ENCODE measurements at regions not wholly inside any gene's neighbourhood (a gene's known extent, or its start where the extent isn't known, plus 50 kb on each side); places are given as distances from the start of the nearest gene placed in this dataset.

DNA sequence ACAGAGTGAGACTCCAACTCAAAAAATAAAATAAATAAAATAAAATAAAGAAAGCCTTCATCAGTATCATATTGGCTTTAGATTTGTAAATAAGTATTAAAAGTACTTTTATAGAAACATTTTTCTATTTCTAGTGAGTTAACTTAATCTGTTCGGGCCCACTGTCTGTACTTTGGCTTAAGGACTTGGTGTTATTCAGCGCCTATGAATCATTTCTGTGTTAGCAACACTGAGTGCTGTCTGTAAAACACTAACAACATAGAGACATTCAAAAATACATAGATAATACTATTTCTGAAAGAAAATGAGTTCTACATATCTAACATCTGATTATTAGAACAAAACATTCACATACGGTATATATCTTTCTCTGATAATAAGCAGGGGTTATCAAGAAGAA lies 221.5 kb upstream of the CDH19 start:
- no peak for DNase-seq

DNA sequence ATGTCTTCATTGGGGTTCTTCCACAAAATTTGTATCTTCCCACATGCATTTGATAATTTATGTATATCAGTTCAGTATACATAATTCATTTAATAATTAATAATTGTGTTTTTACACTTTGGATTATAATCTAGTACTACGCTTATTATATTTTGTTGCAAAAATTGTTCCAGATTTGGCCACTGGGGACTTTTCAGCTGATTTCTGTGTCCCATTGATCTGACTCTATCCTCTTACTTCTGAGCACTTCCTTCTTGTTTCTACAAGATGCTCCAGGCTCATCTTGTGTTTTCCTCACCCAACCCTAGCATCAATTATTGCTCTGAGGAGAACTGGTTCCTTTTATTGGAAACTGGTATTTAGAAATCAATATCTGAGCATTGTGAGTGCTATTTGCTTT lies 215.3 kb upstream of the CDH19 start:
- no peak for DNase-seq

DNA sequence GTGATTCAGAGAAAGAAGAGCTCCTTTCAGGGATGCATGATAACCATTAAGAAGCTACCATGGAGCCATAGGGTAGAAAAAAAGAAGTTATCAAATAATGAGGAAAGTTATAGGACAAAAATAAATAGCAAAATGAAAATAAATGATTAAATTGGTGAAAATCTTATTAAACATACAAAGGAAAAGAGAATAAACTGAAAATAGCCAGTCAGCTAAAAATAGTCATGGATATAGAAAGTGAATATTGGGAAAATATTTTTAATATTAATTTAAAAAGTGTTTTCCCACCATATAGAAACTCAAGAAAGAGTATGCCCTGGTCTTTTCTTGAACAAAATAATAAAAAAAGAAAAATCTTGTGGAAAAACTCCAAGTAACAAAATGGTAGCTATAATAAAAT lies 209.2 kb upstream of the CDH19 start:
- DNase-seq, result no peak

DNA sequence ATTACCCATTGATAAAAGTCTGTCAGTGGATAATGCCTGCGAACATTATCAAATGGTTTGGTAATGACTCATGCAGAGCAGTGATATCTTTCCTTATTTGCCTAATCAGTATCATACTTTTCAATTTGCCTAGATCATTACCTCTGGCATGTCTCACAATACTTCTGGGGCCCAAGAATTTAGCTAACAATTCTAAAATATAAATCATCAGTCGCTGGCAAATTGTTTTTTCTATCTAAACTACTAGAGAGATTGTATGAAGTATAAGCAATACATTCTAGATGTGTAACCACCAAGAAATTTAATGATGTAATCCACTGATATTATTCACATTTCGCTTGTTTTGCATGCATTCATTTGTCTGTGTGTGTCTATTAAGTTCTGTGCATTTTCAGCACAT lies 191.2 kb upstream of the CDH19 start:
- DNase-seq, result no peak

DNA sequence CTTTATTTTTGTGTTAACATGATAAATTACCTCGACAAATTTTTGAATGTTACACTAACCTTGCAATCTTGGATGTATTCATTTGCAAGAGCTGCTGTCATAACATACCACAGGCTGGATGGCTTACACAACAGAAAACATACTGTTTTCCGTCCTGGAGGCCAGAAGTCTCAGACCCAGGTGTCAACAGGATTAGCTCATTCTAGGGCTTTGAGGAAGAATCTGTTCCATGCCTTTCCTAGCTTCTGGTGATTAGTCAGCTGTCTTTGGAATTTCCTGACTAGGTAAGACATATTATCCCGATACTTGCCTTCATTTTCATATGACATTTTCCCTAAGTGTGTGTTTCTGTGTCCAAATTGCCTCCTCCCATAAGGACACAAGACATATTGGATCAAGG lies 188.6 kb upstream of the CDH19 start:
- no peak for DNase-seq

DNA sequence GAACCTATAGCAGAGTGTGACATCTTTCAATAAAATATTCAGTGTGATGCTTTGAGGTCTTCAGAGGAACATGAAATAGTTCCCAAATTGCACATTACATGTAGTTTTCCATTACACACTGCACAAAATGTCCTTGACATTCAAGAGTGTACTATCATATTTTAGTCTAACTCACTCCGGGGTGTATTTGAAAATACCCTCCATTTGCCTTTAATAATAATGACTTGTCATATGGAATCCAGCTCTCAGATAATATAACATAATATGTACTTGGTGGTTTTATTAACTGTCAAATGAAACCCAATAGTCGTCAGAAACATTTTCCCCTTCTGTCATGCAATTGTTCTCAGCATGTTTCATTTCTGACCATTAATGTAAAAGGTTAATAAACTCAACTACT lies 176.7 kb upstream of the CDH19 start:
- no peak for DNase-seq

DNA sequence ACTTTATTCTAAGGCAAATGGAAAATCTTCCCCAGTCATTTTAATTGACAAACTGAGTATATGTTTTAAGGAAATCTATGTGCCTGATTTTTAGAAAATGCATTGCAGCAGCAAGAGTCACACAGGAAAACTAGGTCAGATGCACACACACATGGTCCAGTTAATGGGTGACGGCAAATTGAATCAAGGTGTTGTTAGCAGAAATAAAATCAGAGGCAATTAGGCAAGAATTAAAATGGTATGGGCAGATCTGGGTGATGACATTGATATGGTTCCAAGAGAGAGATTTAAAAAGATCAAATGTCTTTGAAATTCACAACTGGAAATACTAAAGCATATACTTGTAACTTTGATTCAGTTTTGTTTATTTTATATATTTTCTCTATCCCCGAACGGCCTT lies 174.2 kb upstream of the CDH19 start:
- no peak for DNase-seq

DNA sequence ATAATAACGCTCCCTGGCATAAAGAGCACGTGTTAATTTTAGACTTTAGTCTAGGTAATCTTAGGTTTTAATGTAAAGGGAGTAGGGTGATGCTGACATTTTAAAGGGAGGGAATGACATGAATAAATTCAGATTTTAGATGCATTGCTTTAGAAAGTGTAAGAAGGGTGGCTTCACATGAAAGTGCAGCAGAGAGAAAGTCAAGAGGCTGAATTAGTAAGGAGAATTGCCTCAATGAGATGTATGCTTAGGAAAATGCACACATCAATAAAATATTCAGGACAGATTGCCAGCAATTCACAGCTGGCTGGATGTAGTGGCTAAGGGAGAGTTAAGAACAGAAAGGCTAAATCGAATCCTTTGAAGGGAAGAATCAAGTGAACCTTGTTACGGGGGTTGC lies 165.5 kb upstream of the CDH19 start:
- no peak for DNase-seq

DNA sequence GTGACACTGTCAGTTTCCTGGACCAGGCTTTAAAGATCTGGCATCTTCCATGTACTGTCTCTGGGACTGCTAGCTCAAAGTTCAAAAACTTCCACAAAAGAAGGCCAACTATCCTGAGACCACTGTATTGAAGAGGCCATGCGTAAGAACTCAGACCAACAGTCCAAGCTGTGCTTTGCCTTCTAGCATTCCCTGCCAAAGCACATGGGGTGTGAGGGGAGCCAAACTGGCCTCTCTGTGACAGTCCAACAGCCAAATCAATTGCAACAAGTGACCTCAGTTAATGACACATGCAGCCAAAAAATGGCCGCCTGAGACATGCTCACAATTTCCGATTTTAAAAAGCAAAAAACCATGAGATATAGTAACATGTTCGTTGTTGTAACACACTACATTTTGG lies 160.3 kb upstream of the CDH19 start:
- DNase-seq, result no peak

DNA sequence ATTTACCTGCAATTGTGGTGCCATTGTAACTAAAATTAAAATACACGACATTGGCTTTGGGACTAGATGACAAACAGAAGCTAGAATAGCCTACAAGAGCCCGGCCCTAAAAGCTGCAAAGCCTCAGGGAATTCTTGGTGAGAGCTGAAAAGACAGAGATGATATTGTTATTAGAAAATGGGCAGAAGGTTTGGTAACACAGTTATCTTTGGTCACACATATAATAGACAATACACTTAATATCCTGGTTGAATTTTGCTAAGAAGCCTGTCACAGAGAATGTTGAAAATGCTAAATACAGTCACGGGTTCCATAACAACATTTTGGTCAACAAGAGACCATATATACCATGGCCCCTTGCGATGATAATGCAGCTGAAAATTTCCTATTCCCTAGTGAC lies 157.3 kb upstream of the CDH19 start:
- no peak for DNase-seq

DNA sequence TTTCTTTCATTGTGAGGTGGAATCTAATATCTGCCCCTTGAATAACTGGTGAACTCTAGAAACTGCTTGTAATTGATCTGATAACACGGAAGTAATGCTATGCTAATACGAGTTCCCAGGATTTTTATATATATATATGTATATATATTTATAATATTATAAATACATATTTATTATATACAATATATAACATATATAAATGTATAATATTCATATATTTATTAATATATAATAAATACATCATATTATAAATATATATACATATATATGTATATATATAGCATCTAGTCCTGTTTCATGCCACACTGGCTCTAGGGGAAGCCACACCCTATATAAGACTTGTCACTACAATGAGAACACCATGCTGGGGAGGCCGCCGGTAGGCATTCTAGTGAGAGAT lies 156.7 kb upstream of the CDH19 start:
- DNase-seq, result no peak

DNA sequence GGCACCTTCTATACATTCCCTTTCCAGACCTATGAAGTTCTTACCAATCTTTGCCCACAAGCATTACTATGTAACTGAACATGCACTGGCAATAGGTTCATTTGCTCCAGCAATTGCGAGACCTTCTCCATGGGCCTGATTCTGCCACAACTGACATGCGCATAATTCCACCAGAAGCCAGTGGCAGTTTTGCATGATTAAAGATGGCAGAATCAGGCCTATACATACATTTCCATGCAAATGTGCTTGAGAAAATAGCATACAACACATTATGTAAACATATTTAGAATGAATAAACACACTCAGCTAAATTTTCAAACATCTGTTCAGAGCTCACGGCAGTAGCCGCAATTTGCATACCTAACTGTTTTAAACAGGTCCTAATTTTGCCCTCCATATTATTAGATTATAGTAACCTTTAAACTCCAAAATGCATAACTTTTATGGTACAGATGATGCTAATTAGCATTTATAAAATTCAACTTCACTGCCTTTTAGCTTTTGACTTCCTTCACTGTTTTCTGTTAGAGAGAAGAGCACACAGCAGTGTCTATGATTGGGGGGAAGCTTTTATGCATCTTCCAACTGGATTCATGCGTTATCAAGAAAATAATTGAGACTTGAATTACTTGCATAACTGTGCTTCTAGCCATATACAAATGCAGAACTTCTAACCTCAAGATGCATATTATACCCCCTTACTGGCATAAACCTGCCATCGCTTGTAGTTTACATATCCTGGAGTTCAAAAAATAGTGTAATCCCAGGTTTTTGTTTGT lies 155.3 kb upstream of the CDH19 start:
- DNase-seq, result no peak

DNA sequence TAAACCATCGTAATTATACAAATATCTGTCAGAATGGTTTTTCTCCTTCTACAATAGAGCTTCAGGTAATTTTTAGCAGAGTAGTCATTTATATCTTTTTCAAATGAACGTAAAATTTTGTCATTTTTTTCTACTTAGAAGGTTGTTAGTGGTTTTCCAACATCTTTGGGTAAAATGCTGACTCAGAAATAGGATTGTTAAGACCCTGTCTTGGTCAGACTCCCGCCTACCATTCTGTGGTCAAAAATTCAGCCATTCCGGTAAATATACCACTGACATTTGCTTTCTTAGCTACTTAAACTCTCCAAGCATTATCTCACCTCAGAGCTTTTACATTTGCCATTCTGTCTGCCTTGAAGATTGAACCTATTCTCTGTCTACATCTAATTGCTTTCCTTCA lies 154.1 kb upstream of the CDH19 start:
- no peak for DNase-seq

DNA sequence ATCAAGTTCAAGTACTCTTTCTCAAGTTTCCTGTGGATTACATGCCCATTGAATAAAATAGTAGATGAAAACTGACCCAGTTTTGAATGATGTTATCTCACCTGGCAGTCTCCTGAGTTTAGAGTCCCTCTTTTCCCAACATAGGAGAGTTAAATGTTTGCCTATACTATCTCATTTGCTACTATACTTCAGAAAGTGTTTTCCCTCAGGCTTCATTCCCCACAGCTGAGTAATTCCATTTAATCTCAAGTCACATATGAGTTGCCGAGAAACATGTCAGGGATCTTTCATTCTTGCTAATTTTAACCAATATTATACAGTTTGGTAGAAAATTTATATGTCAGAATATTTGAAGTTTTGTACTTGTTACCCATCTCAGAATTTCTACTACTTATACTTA lies 150.4 kb upstream of the CDH19 start:
- DNase-seq, result no peak

DNA sequence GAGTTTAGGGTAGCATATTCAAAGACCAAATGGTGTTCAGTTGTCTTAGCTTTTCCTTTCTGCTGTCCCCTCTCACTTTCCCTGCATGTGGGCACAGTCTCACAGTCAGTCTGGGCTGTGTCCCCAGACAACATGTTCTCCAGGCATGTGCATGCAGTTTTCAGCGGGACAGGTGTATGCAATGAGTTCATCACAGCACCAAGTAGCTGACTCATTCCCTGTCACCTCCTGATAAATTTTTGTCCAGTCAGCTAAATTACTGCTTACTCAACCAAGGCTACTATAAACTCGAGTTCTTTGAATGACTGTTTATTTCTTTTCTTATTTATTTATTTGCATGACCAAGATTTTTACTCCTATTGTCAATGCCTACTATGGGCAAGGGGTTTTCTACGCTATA lies 148.8 kb upstream of the CDH19 start:
- DNase-seq, result no peak

DNA sequence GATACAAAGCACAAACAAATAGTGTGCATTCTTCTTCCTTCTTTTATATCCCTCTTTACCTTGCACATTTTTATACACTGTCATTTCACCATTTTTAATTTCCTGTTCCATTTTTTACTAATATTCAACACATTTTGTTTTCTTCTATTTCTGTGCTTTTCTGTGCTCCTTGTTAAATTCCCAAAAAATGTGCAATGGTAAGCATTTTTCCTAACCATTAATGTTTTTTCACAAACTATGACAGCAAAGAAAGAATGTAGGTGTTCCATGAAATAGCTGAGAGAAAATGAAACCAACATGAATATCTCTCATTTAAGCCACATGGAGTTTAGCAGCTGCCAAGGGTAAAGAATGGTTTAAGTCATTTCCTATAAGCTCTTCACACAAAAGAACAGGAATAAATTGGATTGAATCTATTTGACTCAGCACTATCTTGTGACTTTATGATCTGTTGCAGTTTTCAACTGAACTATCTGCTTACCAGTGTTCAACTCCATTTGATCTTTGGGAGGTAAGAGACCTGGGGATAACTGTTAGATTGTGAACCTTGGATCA lies 145.7 kb upstream of the CDH19 start:
- DNase-seq, result no peak

DNA sequence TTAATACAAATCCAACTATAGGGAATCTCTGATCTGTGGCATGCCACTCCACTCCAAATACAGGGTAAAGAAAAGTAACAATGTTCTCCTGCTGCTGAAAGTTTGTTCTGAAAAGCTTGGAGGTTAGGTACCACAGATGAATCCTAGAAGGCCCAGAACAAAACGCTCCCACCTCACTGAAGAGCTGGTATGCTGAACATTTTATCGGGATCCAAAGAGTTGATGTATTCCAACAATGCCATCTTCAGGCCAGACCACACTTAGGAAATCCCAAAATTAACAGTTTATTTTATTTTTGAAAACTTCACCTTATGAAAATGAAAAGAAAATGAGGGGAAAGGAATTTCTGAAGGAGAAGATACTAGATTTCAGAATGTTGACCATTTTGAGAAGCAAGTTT lies 145.1 kb upstream of the CDH19 start:
- DNase-seq, result no peak

DNA sequence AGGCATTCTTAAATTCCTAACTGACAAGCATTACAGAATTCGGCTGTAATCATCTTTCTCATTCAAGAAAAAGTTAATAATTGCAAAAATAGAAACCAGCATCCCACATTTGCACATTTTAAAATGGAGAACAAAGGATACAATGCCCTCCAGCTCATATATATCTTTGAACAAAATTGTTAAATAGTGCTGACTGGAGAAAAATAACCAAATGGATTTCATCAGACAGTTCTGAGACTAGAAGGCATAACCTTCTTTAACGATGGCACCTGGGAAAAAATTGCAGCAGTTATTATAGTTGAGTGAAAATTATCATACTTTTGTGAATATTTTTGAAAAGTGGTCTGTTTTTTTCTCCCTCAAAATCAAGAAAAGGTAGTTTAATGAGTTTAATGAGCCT lies 138.9 kb upstream of the CDH19 start:
- no peak for DNase-seq

DNA sequence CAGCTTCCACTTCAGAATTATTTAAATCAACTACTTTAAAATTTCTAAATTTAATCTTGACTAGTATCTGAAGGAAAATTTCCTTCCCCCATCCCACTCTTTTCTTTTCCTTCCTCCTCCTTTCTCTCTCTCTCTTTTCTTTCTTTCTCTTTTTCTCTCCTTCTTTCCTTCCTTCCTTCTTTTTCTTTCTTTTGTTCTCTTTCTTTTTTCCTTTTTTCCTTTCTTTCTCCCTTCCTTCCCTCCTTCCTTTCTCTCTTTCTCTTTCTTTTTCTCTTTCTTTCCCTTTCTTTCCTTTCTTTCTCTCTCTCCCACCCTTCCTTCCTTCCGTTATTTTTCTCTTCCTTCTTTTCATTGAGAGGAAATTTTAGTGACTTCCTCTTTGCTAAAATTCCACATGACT lies 132.0 kb upstream of the CDH19 start:
- no peak for DNase-seq

DNA sequence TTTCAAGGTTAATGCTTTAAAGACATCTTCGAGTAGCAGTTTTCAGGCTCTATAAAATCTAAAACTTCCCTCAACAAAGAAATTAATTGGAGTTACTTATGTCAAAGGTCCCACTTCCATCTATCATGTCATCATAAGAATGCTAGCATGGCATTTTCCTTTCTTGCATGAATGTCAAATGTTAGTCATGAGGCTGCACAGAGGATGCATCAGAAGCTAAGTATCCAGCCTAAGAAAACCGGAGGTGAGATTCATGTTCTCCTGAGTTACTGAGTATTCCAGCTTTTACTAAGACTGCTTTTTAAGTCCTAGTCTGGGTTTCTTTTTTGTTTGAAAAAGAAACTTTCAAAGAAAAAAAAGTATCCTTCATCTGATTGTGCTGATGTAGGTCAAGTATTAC lies 130.6 kb upstream of the CDH19 start:
- DNase-seq, result no peak

DNA sequence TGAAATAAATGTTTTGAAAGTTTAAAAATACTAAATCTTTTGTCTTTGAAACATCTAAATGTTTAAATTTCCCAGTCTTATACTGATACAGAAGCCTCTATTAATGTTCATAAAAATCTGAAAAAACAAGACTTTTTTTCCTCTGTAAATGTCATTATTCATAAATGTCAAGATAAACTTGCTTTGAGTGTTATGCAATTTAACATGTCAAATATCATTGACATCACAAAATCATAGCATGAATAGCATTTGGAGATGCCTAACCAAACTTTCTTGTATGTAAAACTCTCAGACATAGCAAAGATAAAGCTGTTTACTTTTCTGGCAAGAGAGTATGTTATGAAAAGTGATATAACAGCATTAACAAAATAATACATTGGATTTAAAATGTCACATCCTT lies 128.0 kb upstream of the CDH19 start:
- DNase-seq, result no peak

DNA sequence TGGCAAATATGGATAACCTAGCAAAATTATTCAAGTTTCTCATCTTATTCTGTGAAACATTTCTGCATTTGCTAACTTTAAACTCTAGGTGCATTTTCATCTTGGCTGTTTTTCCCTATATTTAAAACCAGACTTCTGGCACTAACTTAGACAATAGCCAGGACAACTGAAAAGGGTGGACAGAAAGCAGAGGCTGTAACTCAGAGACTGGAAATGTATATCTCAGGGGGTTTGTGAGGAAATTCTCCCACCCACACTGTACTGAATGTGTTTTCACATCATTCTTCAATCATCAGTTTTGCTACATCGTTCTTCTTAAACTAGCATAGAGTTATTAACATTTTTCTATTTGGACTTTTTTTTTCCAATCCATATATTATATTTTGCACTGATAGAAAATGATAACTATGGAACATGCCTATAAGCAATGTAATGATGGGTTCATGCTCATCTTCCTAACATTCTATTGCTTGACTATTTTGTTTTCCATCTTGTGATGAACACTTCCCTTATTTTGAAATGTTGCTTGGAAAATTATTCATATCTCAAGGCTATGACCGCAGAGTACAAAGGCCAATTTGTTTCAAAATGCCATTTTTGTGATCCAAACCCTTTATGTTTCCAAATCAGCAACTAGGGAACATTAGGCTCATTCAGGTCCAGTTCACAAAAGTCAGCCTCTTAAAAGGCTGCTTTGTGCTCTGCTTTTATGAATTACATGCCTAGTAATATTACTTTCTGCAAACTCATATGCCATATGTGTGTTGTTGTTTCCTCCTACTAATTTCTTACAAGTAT lies 125.8 kb upstream of the CDH19 start:
- DNase-seq, result no peak

DNA sequence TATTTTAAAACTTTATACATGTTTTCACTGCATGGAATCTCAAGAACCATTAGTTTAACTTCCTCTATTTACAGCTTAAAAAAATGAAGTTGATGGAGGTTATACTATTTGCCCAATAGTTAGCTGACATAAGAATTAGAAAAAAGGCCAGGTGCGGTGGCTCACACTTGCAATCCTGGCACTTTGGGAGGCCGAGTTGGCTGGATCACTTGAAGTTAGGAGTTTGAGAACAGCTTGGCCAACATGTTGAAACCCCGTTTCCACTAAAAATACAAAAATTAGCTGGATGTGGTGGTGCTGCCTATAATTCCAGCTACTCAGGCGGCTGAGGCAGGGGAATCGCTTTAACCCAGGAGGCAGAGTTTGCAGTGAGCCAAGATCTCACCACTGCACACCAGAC lies 125.1 kb upstream of the CDH19 start:
- no peak for DNase-seq

DNA sequence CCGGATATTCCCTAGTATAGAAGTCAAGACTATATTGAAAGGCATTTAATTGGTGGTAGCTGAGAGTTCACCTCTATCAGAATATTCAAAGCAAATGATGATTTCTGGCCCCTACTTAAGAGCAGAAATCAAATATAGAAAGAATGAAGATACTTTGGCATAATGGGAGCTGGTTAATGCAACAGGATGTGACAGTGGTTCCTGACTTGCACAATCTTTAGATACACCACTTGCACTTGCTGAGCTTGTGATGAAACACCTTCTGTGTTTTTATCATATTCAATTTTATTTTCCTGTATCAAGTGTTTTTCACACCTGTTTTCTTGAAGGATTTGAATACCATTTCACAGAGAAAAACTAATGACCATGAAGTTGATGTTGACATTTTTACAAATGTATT lies 124.1 kb upstream of the CDH19 start:
- DNase-seq, result no peak
